ENCODE measurements at regions not wholly inside any gene's neighbourhood (a gene's known extent, or its start where the extent isn't known, plus 50 kb on each side); places are given as distances from the start of the nearest gene placed in this dataset.

DNA sequence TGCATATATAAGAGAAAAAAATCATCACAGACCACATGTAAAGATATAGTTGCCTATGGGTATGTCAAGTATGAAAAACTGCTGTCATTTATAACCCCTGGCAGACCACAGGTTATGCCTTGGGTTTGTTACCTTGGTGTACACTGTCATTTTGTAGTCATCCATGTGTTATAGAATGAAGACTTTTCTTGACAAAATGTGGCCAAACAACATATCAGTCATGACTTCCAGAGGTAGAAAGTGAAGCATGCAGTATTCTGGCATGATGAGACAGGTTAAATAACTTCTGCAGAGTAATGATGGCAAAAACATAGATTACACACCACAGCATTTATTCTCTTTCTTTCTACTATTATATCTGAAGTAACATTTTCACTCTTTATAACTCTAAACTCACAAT, 74.9 kb upstream of the NEUROD1 start:
- TF ChIP-seq, protein P1, sequence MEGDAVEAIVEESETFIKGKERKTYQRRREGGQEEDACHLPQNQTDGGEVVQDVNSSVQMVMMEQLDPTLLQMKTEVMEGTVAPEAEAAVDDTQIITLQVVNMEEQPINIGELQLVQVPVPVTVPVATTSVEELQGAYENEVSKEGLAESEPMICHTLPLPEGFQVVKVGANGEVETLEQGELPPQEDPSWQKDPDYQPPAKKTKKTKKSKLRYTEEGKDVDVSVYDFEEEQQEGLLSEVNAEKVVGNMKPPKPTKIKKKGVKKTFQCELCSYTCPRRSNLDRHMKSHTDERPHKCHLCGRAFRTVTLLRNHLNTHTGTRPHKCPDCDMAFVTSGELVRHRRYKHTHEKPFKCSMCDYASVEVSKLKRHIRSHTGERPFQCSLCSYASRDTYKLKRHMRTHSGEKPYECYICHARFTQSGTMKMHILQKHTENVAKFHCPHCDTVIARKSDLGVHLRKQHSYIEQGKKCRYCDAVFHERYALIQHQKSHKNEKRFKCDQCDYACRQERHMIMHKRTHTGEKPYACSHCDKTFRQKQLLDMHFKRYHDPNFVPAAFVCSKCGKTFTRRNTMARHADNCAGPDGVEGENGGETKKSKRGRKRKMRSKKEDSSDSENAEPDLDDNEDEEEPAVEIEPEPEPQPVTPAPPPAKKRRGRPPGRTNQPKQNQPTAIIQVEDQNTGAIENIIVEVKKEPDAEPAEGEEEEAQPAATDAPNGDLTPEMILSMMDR (IDR thresholded peaks at IDR 0.05): no peak
- TF ChIP-seq POLR2A (IDR thresholded peaks at IDR 0.05): no peak
